Stimulated activated CD4-positive, alpha-beta T cell treated with anti-CD3 and anti-CD28 coated beads, Interleukin-4, amount 100 ng/mL, for 1 hour (primary cell): ENCODE measurements at regions not wholly inside any gene's neighbourhood (a gene's known extent, or its start where the extent isn't known, plus 50 kb on each side); places are given as distances from the start of the nearest gene placed in this dataset.
A peak's percentile ranks its signal among the peaks of the same experiment; 100 is the strongest.

ENCODE experiments used
- DNase-seq: peaks from one replicate; pipeline ENCODE4 v3.0.0-alpha.2; 2020

GRCh38 chr6:163963205-163964120, 548.9 kb downstream of the QKI start:
- DNase-seq = no peak

GRCh38 chr6:163962627-163963117, 548.2 kb downstream of the QKI start:
- DNase-seq = no peak

- no peak for DNase-seq
Observed at GRCh38 chr6:163960128-163960527, 545.6 kb downstream of the QKI start.

- DNase-seq = no peak
Observed at GRCh38 chr6:163958646-163959045, 544.1 kb downstream of the QKI start.

- peak; percentile 55 for DNase-seq
Observed at GRCh38 chr6:163956571-163957407, 542.3 kb downstream of the QKI start.

- no peak for DNase-seq
Observed at GRCh38 chr6:163955756-163956155, 541.2 kb downstream of the QKI start.

GRCh38 chr6:163955096-163955495, 540.6 kb downstream of the QKI start:
- no peak for DNase-seq

GRCh38 chr6:163954088-163954775, 539.7 kb downstream of the QKI start:
- no peak for DNase-seq

GRCh38 chr6:163952005-163952404, 537.5 kb downstream of the QKI start:
- DNase-seq = no peak

GRCh38 chr6:163951326-163951725, 536.8 kb downstream of the QKI start:
- DNase-seq = no peak

- DNase-seq = no peak
Observed at GRCh38 chr6:163950159-163950558, 535.6 kb downstream of the QKI start.

- no peak for DNase-seq
Observed at GRCh38 chr6:163949431-163949830, 534.9 kb downstream of the QKI start.

GRCh38 chr6:163948250-163948649, 533.7 kb downstream of the QKI start:
- no peak for DNase-seq

GRCh38 chr6:163947276-163947675, 532.8 kb downstream of the QKI start:
- DNase-seq = no peak

GRCh38 chr6:163946437-163946836, 531.9 kb downstream of the QKI start:
- DNase-seq = no peak

- no peak for DNase-seq
Observed at GRCh38 chr6:163945808-163946207, 531.3 kb downstream of the QKI start.

GRCh38 chr6:163944897-163945296, 530.4 kb downstream of the QKI start:
- DNase-seq = no peak

- no peak for DNase-seq
Observed at GRCh38 chr6:163943607-163944385, 529.3 kb downstream of the QKI start.

- no peak for DNase-seq
Observed at GRCh38 chr6:163942790-163943189, 528.3 kb downstream of the QKI start.

GRCh38 chr6:163941624-163941976, 527.1 kb downstream of the QKI start:
- no peak for DNase-seq

- no peak for DNase-seq
Observed at GRCh38 chr6:163940705-163941623, 526.4 kb downstream of the QKI start.
